GM12891 (cell line): ENCODE measurements at regions not wholly inside any gene's neighbourhood (a gene's known extent, or its start where the extent isn't known, plus 50 kb on each side); places are given as distances from the start of the nearest gene placed in this dataset.

Source experiments
- PAX5 ChIP-seq: IDR thresholded peaks from 2 replicates; pipeline ENCODE4 v1.6.1; 2011; ENCODE audit warnings: low read length, moderate library complexity, mild to moderate bottlenecking; ENCODE audit not compliant: insufficient read depth, severe bottlenecking
- POLR2A ChIP-seq: IDR thresholded peaks from 2 replicates; pipeline ENCODE4 v1.6.1; 2011; ENCODE audit warnings: low read depth, low read length, control low read depth
- POLR2AphosphoS5 ChIP-seq: IDR thresholded peaks from 2 replicates; pipeline ENCODE4 v1.6.1; 2011; ENCODE audit warnings: low read depth, low read length, control low read depth
- POU2F2 ChIP-seq: IDR thresholded peaks from 2 replicates; pipeline ENCODE4 v1.6.1; 2011; ENCODE audit warnings: low read depth, mild to moderate bottlenecking, control low read depth, low read length, moderate library complexity
- TAF1 ChIP-seq: IDR thresholded peaks from 2 replicates; pipeline ENCODE4 v1.6.1; 2011; ENCODE audit warnings: low read depth, low read length, control low read depth

- no peak for TF ChIP-seq TAF1
- TF ChIP-seq POLR2AphosphoS5, result no peak
- no peak for TF ChIP-seq POLR2A
- no peak for TF ChIP-seq PAX5
- no peak for TF ChIP-seq POU2F2
These were observed 310.4 kb downstream of the ARAP2 start for GRCh38 chr4:35933901-35934300.
